ENCODE measurements at regions not wholly inside any gene's neighbourhood (a gene's known extent, or its start where the extent isn't known, plus 50 kb on each side); places are given as distances from the start of the nearest gene placed in this dataset.

GRCh38 chr17:52388941-52389340 lies 230.4 kb upstream of the CA10 start:
- no peak overlapping the region for H3K4me3 ChIP-seq (ENCODE audit: insufficient read depth in 1 of 2, low read depth in 1 of 2, low read length in 2 of 2)
- no peak overlapping the region for H3K27ac ChIP-seq (ENCODE audit: low read length, poor library complexity, severe bottlenecking)
- H2BK12ac ChIP-seq (ENCODE audit: low read length in 2 of 2): no peak overlapping the region
- no peak overlapping the region for H3K4me2 ChIP-seq (ENCODE audit: low read length, poor library complexity, severe bottlenecking)
- no peak overlapping the region for H3K9ac ChIP-seq (ENCODE audit: low read length)
- no peak for DNase-seq
- H4K91ac ChIP-seq (ENCODE audit: low read length): no peak overlapping the region
- no peaks in the 10 kb centered on the region for H3K36me3 ChIP-seq (ENCODE audit: control insufficient read depth in 1 of 2, insufficient read depth in 2 of 2, low read depth in 1 of 2, low read length in 2 of 2)
- no peak overlapping the region for H2AK5ac ChIP-seq (ENCODE audit: low read length, severe bottlenecking)
- no peak overlapping the region for H2BK15ac ChIP-seq (ENCODE audit: low read depth, poor library complexity, severe bottlenecking)
- H3K27me3 ChIP-seq (ENCODE audit: control insufficient read depth in 1 of 2, insufficient read depth in 1 of 2, low read length in 2 of 2): no peaks in the 10 kb centered on the region
- H3K23ac ChIP-seq (ENCODE audit: low read length in 2 of 2): no peak overlapping the region
- H4K8ac ChIP-seq (ENCODE audit: low read length): no peak overlapping the region
- no peaks in the 10 kb centered on the region for H3K79me1 ChIP-seq (replicated peaks; ENCODE audit: low read length, poor library complexity, severe bottlenecking)
- no peak overlapping the region for H3K14ac ChIP-seq (ENCODE audit: low read length in 2 of 2)
- H3K9me3 ChIP-seq (ENCODE audit: control insufficient read depth, low read length): no peaks in the 10 kb centered on the region
- H3K4me1 ChIP-seq (ENCODE audit: control insufficient read depth, insufficient read depth, low read depth, low read length): no peaks in the 10 kb centered on the region
- no peak overlapping the region for H2BK5ac ChIP-seq (ENCODE audit: low read depth, low read length, poor library complexity, severe bottlenecking)
- 64% methylated on average over 1 of the region's 1 CpG for WGBS
- H2BK120ac ChIP-seq (ENCODE audit: low read depth, low read length): no peak overlapping the region
- H2AFZ ChIP-seq (ENCODE audit: low read depth, low read length): no peak overlapping the region
- no peak overlapping the region for H3K4ac ChIP-seq (ENCODE audit: low read depth in 1 of 2, low read length in 2 of 2)
- no peak overlapping the region for H3K18ac ChIP-seq (ENCODE audit: low read depth in 1 of 2, low read length in 2 of 2)

GRCh38 chr17:52384695-52385094 lies 226.2 kb upstream of the CA10 start:
- Histone ChIP-seq H3K18ac (ENCODE audit: low read depth in 1 of 2, low read length in 2 of 2) (no peak overlapping the region), H3K4me1 (ENCODE audit: control insufficient read depth, insufficient read depth, low read depth, low read length) (no peaks in the 10 kb centered on the region), H2BK5ac (ENCODE audit: low read depth, low read length, poor library complexity, severe bottlenecking) (no peak overlapping the region), H2BK120ac (ENCODE audit: low read depth, low read length) (no peak overlapping the region), H3K4me3 (ENCODE audit: insufficient read depth in 1 of 2, low read depth in 1 of 2, low read length in 2 of 2) (no peak overlapping the region), H3K4me2 (ENCODE audit: low read length, poor library complexity, severe bottlenecking) (no peak overlapping the region), H3K27me3 (ENCODE audit: control insufficient read depth in 1 of 2, insufficient read depth in 1 of 2, low read length in 2 of 2) (no peaks in the 10 kb centered on the region), H3K4ac (ENCODE audit: low read depth in 1 of 2, low read length in 2 of 2) (no peak overlapping the region), H4K8ac (ENCODE audit: low read length) (no peak overlapping the region), H3K9ac (ENCODE audit: low read length) (no peak overlapping the region), H3K9me3 (ENCODE audit: control insufficient read depth, low read length) (no peaks in the 10 kb centered on the region), H2AK5ac (ENCODE audit: low read length, severe bottlenecking) (no peak overlapping the region), H3K36me3 (ENCODE audit: control insufficient read depth in 1 of 2, insufficient read depth in 2 of 2, low read depth in 1 of 2, low read length in 2 of 2) (no peaks in the 10 kb centered on the region), H2BK15ac (ENCODE audit: low read depth, poor library complexity, severe bottlenecking) (no peak overlapping the region), H2BK12ac (ENCODE audit: low read length in 2 of 2) (no peak overlapping the region), H3K23ac (ENCODE audit: low read length in 2 of 2) (no peak overlapping the region), H4K91ac (ENCODE audit: low read length) (no peak overlapping the region), H3K14ac (ENCODE audit: low read length in 2 of 2) (no peak overlapping the region), H2AFZ (ENCODE audit: low read depth, low read length) (no peak overlapping the region), H3K27ac (ENCODE audit: low read length, poor library complexity, severe bottlenecking) (no peak overlapping the region), H3K79me1 (replicated peaks; ENCODE audit: low read length, poor library complexity, severe bottlenecking) (no peaks in the 10 kb centered on the region)
- 95% methylated on average over 4 of the region's 5 CpGs for WGBS
- no peak for DNase-seq

- no peaks in the 10 kb centered on the region for H3K27me3 ChIP-seq (ENCODE audit: control insufficient read depth in 1 of 2, insufficient read depth in 1 of 2, low read length in 2 of 2)
- no peak overlapping the region for H3K27ac ChIP-seq (ENCODE audit: low read length, poor library complexity, severe bottlenecking)
- H3K4me1 ChIP-seq (ENCODE audit: control insufficient read depth, insufficient read depth, low read depth, low read length): no peaks in the 10 kb centered on the region
- no peak overlapping the region for H2BK120ac ChIP-seq (ENCODE audit: low read depth, low read length)
- no peak overlapping the region for H2AFZ ChIP-seq (ENCODE audit: low read depth, low read length)
- no peak overlapping the region for H3K4ac ChIP-seq (ENCODE audit: low read depth in 1 of 2, low read length in 2 of 2)
- no peak overlapping the region for H3K9ac ChIP-seq (ENCODE audit: low read length)
- H2BK5ac ChIP-seq (ENCODE audit: low read depth, low read length, poor library complexity, severe bottlenecking): no peak overlapping the region
- H3K18ac ChIP-seq (ENCODE audit: low read depth in 1 of 2, low read length in 2 of 2): no peak overlapping the region
- no peaks in the 10 kb centered on the region for H3K36me3 ChIP-seq (ENCODE audit: control insufficient read depth in 1 of 2, insufficient read depth in 2 of 2, low read depth in 1 of 2, low read length in 2 of 2)
- no peak overlapping the region for H4K91ac ChIP-seq (ENCODE audit: low read length)
- WGBS: 64% methylated on average over 4 of the region's 4 CpGs
- H3K23ac ChIP-seq (ENCODE audit: low read length in 2 of 2): no peak overlapping the region
- H2BK12ac ChIP-seq (ENCODE audit: low read length in 2 of 2): no peak overlapping the region
- H4K8ac ChIP-seq (ENCODE audit: low read length): no peak overlapping the region
- DNase-seq: peak; percentile 8
- H3K79me1 ChIP-seq (replicated peaks; ENCODE audit: low read length, poor library complexity, severe bottlenecking): no peaks in the 10 kb centered on the region
- no peak overlapping the region for H3K4me2 ChIP-seq (ENCODE audit: low read length, poor library complexity, severe bottlenecking)
- no peak overlapping the region for H2BK15ac ChIP-seq (ENCODE audit: low read depth, poor library complexity, severe bottlenecking)
- no peak overlapping the region for H3K14ac ChIP-seq (ENCODE audit: low read length in 2 of 2)
- no peaks in the 10 kb centered on the region for H3K9me3 ChIP-seq (ENCODE audit: control insufficient read depth, low read length)
- H2AK5ac ChIP-seq (ENCODE audit: low read length, severe bottlenecking): no peak overlapping the region
- no peak overlapping the region for H3K4me3 ChIP-seq (ENCODE audit: insufficient read depth in 1 of 2, low read depth in 1 of 2, low read length in 2 of 2)
Observed at GRCh38 chr17:52383493-52384100, 225.1 kb upstream of the CA10 start.

GRCh38 chr17:52378860-52379259 lies 220.3 kb upstream of the CA10 start:
- H3K4me1 ChIP-seq (ENCODE audit: control insufficient read depth, insufficient read depth, low read depth, low read length): no peaks in the 10 kb centered on the region
- 66% methylated on average over 3 of the region's 3 CpGs for WGBS

More at GRCh38 chr17:52378860-52379259, 220.3 kb upstream of the CA10 start:
- H3K27ac ChIP-seq (ENCODE audit: low read length, poor library complexity, severe bottlenecking): no peak overlapping the region
- no peak overlapping the region for H2BK120ac ChIP-seq (ENCODE audit: low read depth, low read length)
- H2BK15ac ChIP-seq (ENCODE audit: low read depth, poor library complexity, severe bottlenecking): no peak overlapping the region
- H3K79me1 ChIP-seq (replicated peaks; ENCODE audit: low read length, poor library complexity, severe bottlenecking): no peaks in the 10 kb centered on the region
- H2AFZ ChIP-seq (ENCODE audit: low read depth, low read length): no peak overlapping the region
- H3K9me3 ChIP-seq (ENCODE audit: control insufficient read depth, low read length): no peaks in the 10 kb centered on the region
- no peak overlapping the region for H3K14ac ChIP-seq (ENCODE audit: low read length in 2 of 2)
- no peak overlapping the region for H3K18ac ChIP-seq (ENCODE audit: low read depth in 1 of 2, low read length in 2 of 2)
- no peak overlapping the region for H2BK5ac ChIP-seq (ENCODE audit: low read depth, low read length, poor library complexity, severe bottlenecking)
- H3K4me2 ChIP-seq (ENCODE audit: low read length, poor library complexity, severe bottlenecking): no peak overlapping the region
- no peak for DNase-seq
- no peak overlapping the region for H2BK12ac ChIP-seq (ENCODE audit: low read length in 2 of 2)
- no peaks in the 10 kb centered on the region for H3K36me3 ChIP-seq (ENCODE audit: control insufficient read depth in 1 of 2, insufficient read depth in 2 of 2, low read depth in 1 of 2, low read length in 2 of 2)
- no peak overlapping the region for H4K91ac ChIP-seq (ENCODE audit: low read length)
- H4K8ac ChIP-seq (ENCODE audit: low read length): no peak overlapping the region
- H3K23ac ChIP-seq (ENCODE audit: low read length in 2 of 2): no peak overlapping the region
- H3K4me3 ChIP-seq (ENCODE audit: insufficient read depth in 1 of 2, low read depth in 1 of 2, low read length in 2 of 2): no peak overlapping the region
- H3K27me3 ChIP-seq (ENCODE audit: control insufficient read depth in 1 of 2, insufficient read depth in 1 of 2, low read length in 2 of 2): no peaks in the 10 kb centered on the region
- no peak overlapping the region for H3K9ac ChIP-seq (ENCODE audit: low read length)
- H2AK5ac ChIP-seq (ENCODE audit: low read length, severe bottlenecking): no peak overlapping the region
- no peak overlapping the region for H3K4ac ChIP-seq (ENCODE audit: low read depth in 1 of 2, low read length in 2 of 2)

All from mesenchymal stem cell (in vitro differentiated cells and primary cell).